ENCODE measurements at regions not wholly inside any gene's neighbourhood (a gene's known extent, or its start where the extent isn't known, plus 50 kb on each side); places are given as distances from the start of the nearest gene placed in this dataset.

- no peak overlapping the region for H3K4me3 ChIP-seq (ENCODE audit: control insufficient read depth, low read depth, low read length)
- no peak for TF ChIP-seq CTCF (conservative IDR thresholded peaks at IDR 0.05; ENCODE audit: control insufficient read depth, insufficient read depth, low read depth, low read length)
- no peak for DNase-seq (ENCODE audit: low read depth)
Observed at GRCh38 chr14:104363891-104364760, 215.4 kb upstream of the C14orf180 start.

DNA sequence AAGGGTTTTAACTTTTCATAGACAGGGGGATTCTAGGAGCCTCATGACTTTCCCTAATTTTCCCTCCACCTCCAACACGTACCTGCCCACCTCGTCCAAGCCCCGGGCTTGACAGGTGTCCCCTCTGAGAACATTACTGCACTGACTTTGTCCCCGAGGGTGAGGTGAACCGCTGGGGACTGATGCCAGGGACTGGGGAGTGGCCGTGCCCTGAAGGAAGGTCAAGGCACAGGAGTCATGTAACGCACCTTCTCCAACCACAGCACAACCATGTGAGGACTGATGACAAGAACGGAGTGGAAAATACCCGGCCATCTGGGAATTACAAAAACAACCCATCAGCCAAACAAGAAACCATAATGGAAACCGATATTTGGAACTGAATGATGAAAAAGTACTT is 214.7 kb upstream of the C14orf180 start:
- no peak for TF ChIP-seq CTCF (conservative IDR thresholded peaks at IDR 0.05; ENCODE audit: control insufficient read depth, insufficient read depth, low read depth, low read length)
- H3K4me3 ChIP-seq (ENCODE audit: control insufficient read depth, low read depth, low read length) = no peak overlapping the region
- no peak for DNase-seq (ENCODE audit: low read depth)

DNA sequence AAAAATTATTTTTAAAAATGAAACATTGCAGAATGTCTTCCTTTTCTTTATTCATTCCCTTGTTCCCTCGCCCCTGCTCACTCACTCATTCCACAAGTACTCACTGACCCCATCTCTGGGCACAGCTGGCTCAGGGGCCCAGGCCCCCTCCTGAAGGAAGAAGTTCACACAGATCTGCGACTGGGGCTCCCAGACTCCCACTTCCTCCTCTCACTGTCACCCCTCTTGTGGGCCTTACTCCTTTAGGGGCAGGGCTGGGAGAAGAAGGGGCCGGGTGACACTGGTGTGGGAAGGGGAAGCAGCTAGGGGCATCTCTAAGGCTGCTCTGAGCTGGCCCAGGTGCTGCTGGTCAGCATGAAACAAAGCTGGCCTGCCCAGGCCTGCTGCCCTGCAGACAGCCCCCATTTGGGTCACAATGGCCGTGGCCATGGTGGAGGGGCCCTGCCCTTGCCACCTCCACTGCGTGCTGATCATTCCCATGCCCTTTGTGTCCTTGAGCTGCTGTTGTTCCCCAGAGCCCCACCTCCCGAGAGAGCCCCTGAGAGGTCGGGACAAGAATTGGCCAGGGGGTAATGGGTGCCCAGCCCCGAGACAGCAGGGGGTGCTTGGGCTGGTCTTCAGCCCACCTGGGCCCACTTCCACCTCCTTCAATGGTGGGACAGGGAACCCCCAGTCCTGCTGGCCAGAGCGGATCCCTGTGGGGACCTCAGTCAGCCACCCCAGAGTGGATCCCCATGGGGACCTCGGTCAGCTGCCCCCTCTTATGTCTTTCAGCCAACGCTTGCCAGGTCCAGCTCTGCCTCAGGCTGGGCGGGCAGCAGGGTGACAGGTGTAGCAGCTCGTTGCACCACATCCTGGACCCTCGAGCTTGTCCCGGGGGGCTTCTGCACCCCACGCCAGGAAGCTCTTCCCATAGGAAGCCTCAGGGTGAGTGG is 212.4 kb upstream of the C14orf180 start:
- DNase-seq (ENCODE audit: low read depth) = no peak
- TF ChIP-seq CTCF (conservative IDR thresholded peaks at IDR 0.05; ENCODE audit: control insufficient read depth, insufficient read depth, low read depth, low read length) = no peak

GRCh38 chr14:104367866-104368750 is 211.5 kb upstream of the C14orf180 start:
- TF ChIP-seq CTCF (conservative IDR thresholded peaks at IDR 0.05; ENCODE audit: control insufficient read depth, insufficient read depth, low read depth, low read length) = no peak
- DNase-seq (ENCODE audit: low read depth) = no peak
- no peak overlapping the region for H3K4me3 ChIP-seq (ENCODE audit: control insufficient read depth, low read depth, low read length)

More for the DNA sequence above, 212.4 kb upstream of the C14orf180 start:
- H3K4me3 ChIP-seq (ENCODE audit: control insufficient read depth, low read depth, low read length) = no peak overlapping the region

- DNase-seq (ENCODE audit: low read depth) = no peak
- H3K4me3 ChIP-seq (ENCODE audit: control insufficient read depth, low read depth, low read length) = no peak overlapping the region
- no peak for TF ChIP-seq CTCF (conservative IDR thresholded peaks at IDR 0.05; ENCODE audit: control insufficient read depth, insufficient read depth, low read depth, low read length)
Observed at GRCh38 chr14:104368751-104369100, 210.8 kb upstream of the C14orf180 start.

GRCh38 chr14:104369208-104369607 is 210.4 kb upstream of the C14orf180 start:
- DNase-seq (ENCODE audit: low read depth) = no peak
- no peak for TF ChIP-seq CTCF (conservative IDR thresholded peaks at IDR 0.05; ENCODE audit: control insufficient read depth, insufficient read depth, low read depth, low read length)
- H3K4me3 ChIP-seq (ENCODE audit: control insufficient read depth, low read depth, low read length) = no peak overlapping the region
